ENCODE measurements at regions not wholly inside any gene's neighbourhood (a gene's known extent, or its start where the extent isn't known, plus 50 kb on each side); places are given as distances from the start of the nearest gene placed in this dataset.

- no peak for TF ChIP-seq PBX3 (IDR thresholded peaks at IDR 0.05)
- no peak for TF ChIP-seq TP53 (CRISPR knock-in tag; IDR thresholded peaks at IDR 0.05)
- no peak for TF ChIP-seq CTCF (IDR thresholded peaks at IDR 0.05)
- no peak for TF ChIP-seq EHMT2 (IDR thresholded peaks at IDR 0.05; ENCODE audit: low read depth)
- TF ChIP-seq RCOR1 (IDR thresholded peaks at IDR 0.05; ENCODE audit: low read depth, low read length) = no peak
- no peak for TF ChIP-seq ZFP36 (IDR thresholded peaks at IDR 0.05; ENCODE audit: borderline replicate concordance, partially characterized antibody)
- no peak for TF ChIP-seq ZSCAN20 (CRISPR knock-in tag; IDR thresholded peaks at IDR 0.05)
- TF ChIP-seq ZNF302 (CRISPR knock-in tag; IDR thresholded peaks at IDR 0.05) = no peak
- no peak for TF ChIP-seq POLR2A (IDR thresholded peaks at IDR 0.05; ENCODE audit: low read length)
- TF ChIP-seq CEBPB (IDR thresholded peaks at IDR 0.05) = no peak
- no peak for TF ChIP-seq JUNB (IDR thresholded peaks at IDR 0.05)
- no peak for TF ChIP-seq HMGXB4 (CRISPR knock-in tag; IDR thresholded peaks at IDR 0.05; ENCODE audit: borderline replicate concordance)
- no peak for TF ChIP-seq USF2 (IDR thresholded peaks at IDR 0.05)
- TF ChIP-seq E2F6 (IDR thresholded peaks at IDR 0.05; ENCODE audit: borderline replicate concordance, low read depth) = peak; percentile 39; the same call in 1 of the 2 replicates
- no peak for TF ChIP-seq HDAC2 (IDR thresholded peaks at IDR 0.05)
- no peak for TF ChIP-seq MYC (IDR thresholded peaks at IDR 0.05; ENCODE audit: borderline replicate concordance, low read length)
- TF ChIP-seq PHF8 (IDR thresholded peaks at IDR 0.05; ENCODE audit: borderline replicate concordance, low read depth) = no peak
- TF ChIP-seq SREBF2 (IDR thresholded peaks at IDR 0.05) = no peak
- no peak for TF ChIP-seq ESRRA (IDR thresholded peaks at IDR 0.05; ENCODE audit: borderline replicate concordance, low read length)
- TF ChIP-seq RARB (CRISPR knock-in tag; IDR thresholded peaks at IDR 0.05) = no peak
- no peak for TF ChIP-seq NPAS2 (CRISPR knock-in tag; IDR thresholded peaks at IDR 0.05; ENCODE audit: borderline replicate concordance)
- TF ChIP-seq CHD2 (IDR thresholded peaks at IDR 0.05; ENCODE audit: low read length, partially characterized antibody) = no peak
- TF ChIP-seq HES2 (IDR thresholded peaks at IDR 0.05) = no peak
- TF ChIP-seq GATA3 (IDR thresholded peaks at IDR 0.05; ENCODE audit: borderline replicate concordance) = peak; percentile 24; the same call in 1 of the 2 replicates
Measured at GRCh38 chr1:19013826-19014548, 57.5 kb upstream of the IFFO2 start (continued).
